HG03159 (cell line): ENCODE measurements at regions not wholly inside any gene's neighbourhood (a gene's known extent, or its start where the extent isn't known, plus 50 kb on each side); places are given as distances from the start of the nearest gene placed in this dataset.

Source experiments
- ATAC-seq: cut with Tn5 transposase; IDR thresholded peaks from one replicate; pipeline ENCODE4 v1.9.1; 2021; ENCODE audit warnings: mild to moderate bottlenecking, moderate library complexity; ENCODE audit not compliant: unreplicated experiment

GRCh38 chr17:5635949-5636348, 51.6 kb upstream of the NLRP1 start:
- ATAC-seq = no peak

GRCh38 chr17:5638596-5638995, 54.3 kb upstream of the NLRP1 start:
- no peak for ATAC-seq

GRCh38 chr17:5640726-5641125, 56.4 kb upstream of the NLRP1 start:
- no peak for ATAC-seq

- no peak for ATAC-seq
Observed at GRCh38 chr17:5642752-5643151, 58.4 kb upstream of the NLRP1 start.

- no peak for ATAC-seq
Observed at GRCh38 chr17:5644065-5644464, 59.8 kb upstream of the NLRP1 start.

- no peak for ATAC-seq
Observed at GRCh38 chr17:5651348-5651747, 67.0 kb upstream of the NLRP1 start.

- ATAC-seq = no peak
Observed at GRCh38 chr17:5661491-5662125, 77.3 kb upstream of the NLRP1 start.

- no peak for ATAC-seq
Observed at GRCh38 chr17:5662409-5663085, 78.2 kb upstream of the NLRP1 start.

GRCh38 chr17:5665164-5665563, 80.9 kb upstream of the NLRP1 start:
- no peak for ATAC-seq

- no peak for ATAC-seq
Observed at GRCh38 chr17:5667871-5668270, 83.6 kb upstream of the NLRP1 start.

GRCh38 chr17:5668557-5669138, 84.3 kb upstream of the NLRP1 start:
- ATAC-seq = no peak

GRCh38 chr17:5669191-5669590, 84.9 kb upstream of the NLRP1 start:
- ATAC-seq = no peak

- no peak for ATAC-seq
Observed at GRCh38 chr17:5672141-5672540, 87.8 kb upstream of the NLRP1 start.

GRCh38 chr17:5672815-5673430, 88.6 kb upstream of the NLRP1 start:
- no peak for ATAC-seq

- no peak for ATAC-seq
Observed at GRCh38 chr17:5675625-5676421, 91.5 kb upstream of the NLRP1 start.

- ATAC-seq = no peak
Observed at GRCh38 chr17:5677620-5678019, 93.3 kb upstream of the NLRP1 start.

- ATAC-seq = no peak
Observed at GRCh38 chr17:5678171-5678570, 93.9 kb upstream of the NLRP1 start.

GRCh38 chr17:5680766-5681165, 96.5 kb upstream of the NLRP1 start:
- no peak for ATAC-seq

GRCh38 chr17:5683241-5683640, 98.9 kb upstream of the NLRP1 start:
- ATAC-seq = no peak

- ATAC-seq = no peak
Observed at GRCh38 chr17:5686074-5686635, 101.8 kb upstream of the NLRP1 start.

- no peak for ATAC-seq
Observed at GRCh38 chr17:5687646-5688045, 103.3 kb upstream of the NLRP1 start.
